SU-DHL-6 (cell line): ENCODE measurements at regions not wholly inside any gene's neighbourhood (a gene's known extent, or its start where the extent isn't known, plus 50 kb on each side); places are given as distances from the start of the nearest gene placed in this dataset.

Experiments
- H2AFZ ChIP-seq: fragments of 200-600 bp; sonication (generic); 2 replicates; pipeline ENCODE4 v1.6.1; 2014; ENCODE audit warnings: low read depth, mild to moderate bottlenecking, moderate library complexity, mixed read lengths, antibody characterized with exemption, low read length; ENCODE audit not compliant: severe bottlenecking
- H3F3A ChIP-seq: fragments of 200-600 bp; shearing (Covaris generic); 2 replicates; pipeline ENCODE4 v1.6.0; 2016; ENCODE audit warnings: antibody characterized with exemption, mild to moderate bottlenecking; ENCODE audit not compliant: insufficient read depth
- H3K27ac ChIP-seq: fragments of 200-600 bp; sonication (generic); 2 replicates; pipeline ENCODE4 v1.5.1; 2016; ENCODE audit warnings: low read depth, mild to moderate bottlenecking, low read length, moderate library complexity, mixed read lengths
- H3K27me3 ChIP-seq: fragments of 200-600 bp; sonication (generic), shearing (Covaris generic); 2 replicates; pipeline ENCODE4 v1.6.0; 2014; ENCODE audit warnings: mild to moderate bottlenecking, low read length
- H3K36me3 ChIP-seq: fragments of 200-600 bp; sonication (generic); 2 replicates; pipeline ENCODE4 v1.6.1; 2014; ENCODE audit warnings: mild to moderate bottlenecking, low read length, mixed read lengths
- H3K4me2 ChIP-seq: fragments of 300-600, 200-600 bp; shearing (Covaris generic), sonication (generic); 2 replicates; pipeline ENCODE4 v1.6.0; 2014; ENCODE audit warnings: low read length, low read depth, mild to moderate bottlenecking; ENCODE audit not compliant: poor library complexity, severe bottlenecking
- H3K4me3 ChIP-seq: fragments of 200-600 bp; sonication (generic); 2 replicates; pipeline ENCODE4 v1.5.1; 2014; ENCODE audit warnings: antibody characterized with exemption, low read length, mild to moderate bottlenecking, mixed read lengths; ENCODE audit not compliant: insufficient read depth, poor library complexity, severe bottlenecking
- H3K79me2 ChIP-seq: fragments of 200-600 bp; sonication (generic); 2 replicates; pipeline ENCODE4 v1.6.1; 2014; ENCODE audit warnings: mild to moderate bottlenecking, low read length, moderate library complexity; ENCODE audit not compliant: insufficient read depth
- H3K9ac ChIP-seq: fragments of 200-600 bp; sonication (generic); 2 replicates; pipeline ENCODE4 v1.7.0; 2014; ENCODE audit warnings: mild to moderate bottlenecking, low read length
- H3K9me2 ChIP-seq: fragments of 200-600 bp; sonication (generic); replicated peaks from 2 replicates; pipeline ENCODE4 v1.6.1; 2014; ENCODE audit warnings: low read length; ENCODE audit not compliant: insufficient read depth
- H3K9me3 ChIP-seq: fragments of 200-600 bp; sonication (generic); 2 replicates; pipeline ENCODE4 v1.6.1; 2014; ENCODE audit warnings: low read length, mixed read lengths; ENCODE audit not compliant: insufficient read depth
- H4K20me1 ChIP-seq: fragments of 200-600 bp; sonication (generic); 2 replicates; pipeline ENCODE4 v1.6.1; 2014; ENCODE audit warnings: low read depth, mild to moderate bottlenecking, antibody characterized with exemption, low read length, moderate library complexity, mixed read lengths
- CTCF ChIP-seq: fragments of 200-600 bp; sonication (generic); IDR thresholded peaks from one replicate; pipeline ENCODE4 v1.5.1; 2017; ENCODE audit warnings: antibody characterized with exemption, mild to moderate bottlenecking, low read length, moderate library complexity; ENCODE audit not compliant: insufficient read depth, poor library complexity, severe bottlenecking
- EZH2phosphoT487 ChIP-seq: fragments of 200-600 bp; sonication (generic), shearing (Covaris generic); conservative IDR thresholded peaks from 2 replicates; pipeline ENCODE4 v1.6.1; 2018; ENCODE audit warnings: mild to moderate bottlenecking, antibody characterized with exemption, low read length, moderate library complexity, mixed read lengths

- Histone ChIP-seq H3K9me3 (no peaks in the 10 kb centered on the region), H3K27me3 (no peaks in the 10 kb centered on the region), H3K9ac (no peak overlapping the region), H3K4me2 (no peak overlapping the region), H3F3A (no peaks in the 10 kb centered on the region), H3K27ac (no peak overlapping the region), H3K36me3 (no peaks in the 10 kb centered on the region), H3K79me2 (no peaks in the 10 kb centered on the region), H4K20me1 (no peaks in the 10 kb centered on the region), H3K9me2 (no peaks in the 10 kb centered on the region), H2AFZ (no peak overlapping the region), H3K4me3 (no peak overlapping the region)
- TF ChIP-seq EZH2phosphoT487 (no peak), CTCF (no peak)
Measured at GRCh38 chr10:60542657-60543056, 153.0 kb upstream of the ANK3 start.

GRCh38 chr10:60541451-60541850 is 151.8 kb upstream of the ANK3 start:
- Histone ChIP-seq H3F3A (no peaks in the 10 kb centered on the region), H3K4me2 (no peak overlapping the region), H3K9me3 (no peaks in the 10 kb centered on the region), H3K79me2 (no peaks in the 10 kb centered on the region), H3K9me2 (no peaks in the 10 kb centered on the region), H3K27me3 (no peaks in the 10 kb centered on the region), H3K9ac (no peak overlapping the region), H3K27ac (no peak overlapping the region), H2AFZ (no peak overlapping the region), H3K4me3 (no peak overlapping the region), H3K36me3 (no peaks in the 10 kb centered on the region), H4K20me1 (no peaks in the 10 kb centered on the region)
- TF ChIP-seq EZH2phosphoT487: no peak

- H4K20me1 ChIP-seq: no peaks in the 10 kb centered on the region
- no peaks in the 10 kb centered on the region for H3K36me3 ChIP-seq
- H3K9ac ChIP-seq: no peak overlapping the region
- H3K4me2 ChIP-seq: no peak overlapping the region
- no peaks in the 10 kb centered on the region for H3K9me2 ChIP-seq
- no peak overlapping the region for H3K4me3 ChIP-seq
- H3F3A ChIP-seq: no peaks in the 10 kb centered on the region
- H2AFZ ChIP-seq: no peak overlapping the region
- no peaks in the 10 kb centered on the region for H3K27me3 ChIP-seq
- H3K9me3 ChIP-seq: no peaks in the 10 kb centered on the region
- no peaks in the 10 kb centered on the region for H3K79me2 ChIP-seq
- TF ChIP-seq CTCF (no peak), EZH2phosphoT487 (no peak)
- no peak overlapping the region for H3K27ac ChIP-seq
Measured at GRCh38 chr10:60537697-60538096, 148.0 kb upstream of the ANK3 start.

- TF ChIP-seq CTCF: no peak
- no peak for TF ChIP-seq EZH2phosphoT487
- H3K36me3 ChIP-seq: no peaks in the 10 kb centered on the region
- H2AFZ ChIP-seq: no peak overlapping the region
- H3F3A ChIP-seq: no peaks in the 10 kb centered on the region
- no peak overlapping the region for H3K4me3 ChIP-seq
- H3K9me2 ChIP-seq: no peaks in the 10 kb centered on the region
- no peak overlapping the region for H3K27ac ChIP-seq
- H3K9me3 ChIP-seq: no peaks in the 10 kb centered on the region
- no peaks in the 10 kb centered on the region for H3K79me2 ChIP-seq
- no peaks in the 10 kb centered on the region for H4K20me1 ChIP-seq
- no peaks in the 10 kb centered on the region for H3K27me3 ChIP-seq
- H3K4me2 ChIP-seq: no peak overlapping the region
- H3K9ac ChIP-seq: no peak overlapping the region
Measured at GRCh38 chr10:60536529-60537114, 146.9 kb upstream of the ANK3 start.
